Heart left ventricle (tissue), 16 donors: ENCODE measurements at regions not wholly inside any gene's neighbourhood (a gene's known extent, or its start where the extent isn't known, plus 50 kb on each side); places are given as distances from the start of the nearest gene placed in this dataset.
A peak's percentile ranks its signal among the peaks of the same experiment; 100 is the strongest.

ENCODE experiments used
- ATAC-seq, 4 donors: fragments of 200-7000 bp; cut with Tn5 transposase; one replicate each; pipeline ENCODE4 v1.9.1; 2020 to 2022; ENCODE audit warnings: moderate library complexity in 4 of 4, mild to moderate bottlenecking in 3 of 4, moderate number of reproducible peaks in 1 of 4
- DNase-seq, 5 donors: peaks; one replicate each; pipeline ENCODE4 v3.0.0-alpha.2; 2020
- H3K27ac ChIP-seq, 12 donors: fragments of 200-600 bp; sonication (generic) in 4 of 12; one replicate each; pipeline versions ENCODE4 v1.5.0 to v1.8.0; 2016 to 2022; ENCODE audit warnings: mild to moderate bottlenecking in 2 of 12
- H3K27me3 ChIP-seq, 9 donors: fragments of 200-600 bp; sonication (generic) in 2 of 9; one replicate each; pipeline versions ENCODE4 v1.5.1 to v1.8.0; 2016 to 2022; ENCODE audit warnings: mild to moderate bottlenecking in 3 of 9
- H3K36me3 ChIP-seq, 9 donors: fragments of 200-600 bp; sonication (generic) in 2 of 9; one replicate each; pipeline versions ENCODE4 v1.5.0 to v1.8.0; 2018 to 2022; ENCODE audit warnings: mild to moderate bottlenecking in 2 of 9
- H3K4me1 ChIP-seq, 12 donors: fragments of 200-600 bp; sonication (generic) in 4 of 12; one replicate each; pipeline versions ENCODE4 v1.5.0 to v1.8.0; 2016 to 2022; ENCODE audit warnings: mild to moderate bottlenecking in 3 of 12
- H3K4me3 ChIP-seq, 12 donors: fragments of 200-600 bp; sonication (generic) in 4 of 12; one replicate each; pipeline versions ENCODE4 v1.5.0 to v1.8.0; 2017 to 2022; ENCODE audit warnings: mild to moderate bottlenecking in 9 of 12, moderate library complexity in 4 of 12
- H3K9me3 ChIP-seq, 12 donors: fragments of 200-600 bp; sonication (generic) in 4 of 12; one replicate each; pipeline versions ENCODE4 v1.5.0 to v1.8.0; 2016 to 2022; ENCODE audit warnings: mild to moderate bottlenecking in 1 of 12
- POLR2A ChIP-seq, 2 donors: fragments of 450-650 bp; IDR thresholded peaks; one replicate each; pipeline ENCODE4 v1.6.1; 2017; ENCODE audit warnings: antibody characterized with exemption in 2 of 2, mild to moderate bottlenecking in 2 of 2, moderate library complexity in 2 of 2
- WGBS, 4 donors: extraction: QIAGEN DNeasy Blood & Tissue Kit in 2 of 4; methylation state at CpG; one replicate each; pipeline versions ENCODE4 v1.1.5 to v1.1.7; 2013 to 2018; 5-methylcytosine and 5-hydroxymethylcytosine counted together
- intact Hi-C, 10 donors: fragments of 100-400 bp; cut with DNase I; formaldehyde crosslinking; loops; one replicate each; pipeline versions ENCODE4 v1.11.1 to v1.14.2; 2022
- TF ChIP-seq, protein P1 (sequence below), 12 donors: fragments of 200-600 bp; sonication (generic) in 4 of 12; IDR thresholded peaks; one replicate each; pipeline versions ENCODE4 v1.5.0 to v1.8.0; 2018 to 2022; ENCODE audit warnings: antibody characterized with exemption in 12 of 12, mild to moderate bottlenecking in 5 of 12
- donor health status: ischemic (EF 13 %, LVEDD 7.1; RV severe dilation, severe dysfunction).
- donor health status: healthy with polysubstance abuse.
- donor health status: DM: no; HTN: yes; CAD: no.
- donor health status: DM: no; HTN: no; CAD: no.
- donor health status: ischemic (EF 25% LVEDD 6.9; RV normal size, moderate dysfunction).
- donor health status: ischemic (EF 25% LVEDD 5.7; RV mildly dilated, moderate dysfunction).
- donor health status: healthy.
- donor health status: DM: yes; HTN: yes; CAD: no.
- donor health status: ischemic (EF 35%, LVEDD 5.7; RV mildly dilated, moderate dysfunction).
- donor health status: nonischemic (EF 11% LVEDD 7.7; RV severe dilation, severe dysfunction).
- donor health status: DM: yes; HTN: yes; CAD: no.
- donor health status: PGD.
- donor health status: ischemic (EF 29% LVEDD 5.4; RV normal size, mild dysfunction).
- donor health status: nonischemic (EF 23%, LVEDD 6.1; RV moderate dilation, normal function).

GRCh38 chr15:29526802-29527201, 257.2 kb upstream of the NSMCE3 start:
- DNase-seq: no peak
- intact Hi-C loops: no loop called here
- TF ChIP-seq POLR2A (IDR thresholded peaks at IDR 0.05): no peak
- TF ChIP-seq, protein P1, sequence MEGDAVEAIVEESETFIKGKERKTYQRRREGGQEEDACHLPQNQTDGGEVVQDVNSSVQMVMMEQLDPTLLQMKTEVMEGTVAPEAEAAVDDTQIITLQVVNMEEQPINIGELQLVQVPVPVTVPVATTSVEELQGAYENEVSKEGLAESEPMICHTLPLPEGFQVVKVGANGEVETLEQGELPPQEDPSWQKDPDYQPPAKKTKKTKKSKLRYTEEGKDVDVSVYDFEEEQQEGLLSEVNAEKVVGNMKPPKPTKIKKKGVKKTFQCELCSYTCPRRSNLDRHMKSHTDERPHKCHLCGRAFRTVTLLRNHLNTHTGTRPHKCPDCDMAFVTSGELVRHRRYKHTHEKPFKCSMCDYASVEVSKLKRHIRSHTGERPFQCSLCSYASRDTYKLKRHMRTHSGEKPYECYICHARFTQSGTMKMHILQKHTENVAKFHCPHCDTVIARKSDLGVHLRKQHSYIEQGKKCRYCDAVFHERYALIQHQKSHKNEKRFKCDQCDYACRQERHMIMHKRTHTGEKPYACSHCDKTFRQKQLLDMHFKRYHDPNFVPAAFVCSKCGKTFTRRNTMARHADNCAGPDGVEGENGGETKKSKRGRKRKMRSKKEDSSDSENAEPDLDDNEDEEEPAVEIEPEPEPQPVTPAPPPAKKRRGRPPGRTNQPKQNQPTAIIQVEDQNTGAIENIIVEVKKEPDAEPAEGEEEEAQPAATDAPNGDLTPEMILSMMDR (IDR thresholded peaks at IDR 0.05): no peak
- whole genome bisulfite sequencing, 4 donors: 62 to 71% (median 64%) methylated on average over 5 of the region's 5 CpGs
- Histone ChIP-seq H3K9me3 (no peaks in the 10 kb centered on the region), H3K36me3 (no peaks in the 10 kb centered on the region), H3K27ac (no peak overlapping the region), H3K27me3 (no peaks in the 10 kb centered on the region), H3K4me3 (no peak overlapping the region), H3K4me1 (no peaks in the 10 kb centered on the region)
- ATAC-seq: no peak

- no peak for TF ChIP-seq POLR2A (IDR thresholded peaks at IDR 0.05)
- TF ChIP-seq, protein P1 (IDR thresholded peaks at IDR 0.05): no peak
- no peak for DNase-seq
- Histone ChIP-seq H3K36me3 (no peaks in the 10 kb centered on the region), H3K4me3 (no peak overlapping the region), H3K27ac (no peak overlapping the region), H3K9me3 (peaks cover 0 to 11% (median 0%) of the 10 kb centered on the region in 12 donors), H3K4me1 (no peaks in the 10 kb centered on the region), H3K27me3 (no peaks in the 10 kb centered on the region)
- 63 to 74% (median 68%) methylated on average over 7 of the region's 7 CpGs for WGBS, 4 donors
- intact Hi-C loops: no loop called here
- ATAC-seq: no peak
These were observed 253.0 kb upstream of the NSMCE3 start for GRCh38 chr15:29522373-29523276.

DNA sequence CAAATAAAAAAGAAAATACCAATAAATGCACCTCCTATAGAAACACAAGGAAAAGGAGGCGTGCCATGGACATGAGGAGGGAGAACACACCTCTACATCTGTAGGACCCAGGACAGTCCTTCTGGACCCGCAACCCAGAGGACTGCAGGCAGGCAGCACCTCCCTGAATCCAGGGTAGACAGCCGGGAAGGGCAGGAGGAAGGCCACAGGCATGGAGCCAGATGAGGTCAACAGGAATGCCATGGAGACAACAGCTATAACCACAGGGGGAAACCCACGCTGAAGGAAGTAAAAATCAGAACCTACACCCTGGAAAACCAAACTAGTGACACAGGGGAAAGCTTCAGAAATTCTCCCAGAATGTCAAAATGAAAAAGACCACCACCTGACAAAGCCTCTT, 248.8 kb upstream of the NSMCE3 start:
- peak in 3 of 5 donors; percentile 25 to 29 (median 29) for DNase-seq
- ATAC-seq: peak in 1 of 4 donors; percentile 67
- H3K36me3 ChIP-seq: no peaks in the 10 kb centered on the region
- H3K27ac ChIP-seq: no peak overlapping the region
- TF ChIP-seq, protein P1 (IDR thresholded peaks at IDR 0.05): no peak
- TF ChIP-seq POLR2A (IDR thresholded peaks at IDR 0.05): no peak
- peaks cover 0 to 11% (median 0%) of the 10 kb centered on the region in 12 donors for H3K9me3 ChIP-seq
- no peaks in the 10 kb centered on the region for H3K4me1 ChIP-seq
- no peak overlapping the region for H3K4me3 ChIP-seq
- intact Hi-C loops: no loop called here
- WGBS, 4 donors: 53 to 67% (median 58%) methylated on average over 4 of the region's 4 CpGs
- H3K27me3 ChIP-seq: no peaks in the 10 kb centered on the region

DNA sequence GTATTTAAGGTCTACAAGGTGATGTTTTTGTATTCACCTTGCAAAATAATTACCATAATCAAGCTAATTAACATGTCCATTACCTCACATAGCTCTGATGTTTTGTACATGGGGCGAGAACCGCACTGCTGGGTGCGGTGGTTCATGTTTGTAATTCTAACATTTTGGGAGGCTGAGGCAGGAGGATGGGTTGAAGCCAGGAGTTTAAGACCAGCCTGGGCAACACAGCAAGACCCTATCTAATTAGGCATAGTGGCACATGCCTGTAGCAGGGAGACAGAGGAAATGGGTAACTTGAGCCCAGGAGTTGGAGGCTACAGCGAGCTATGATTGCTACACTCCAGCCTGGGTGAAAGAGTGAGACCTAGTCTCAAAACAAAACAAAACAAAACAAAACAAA, 248.2 kb upstream of the NSMCE3 start:
- Histone ChIP-seq H3K4me3 (no peak overlapping the region), H3K27ac (no peak overlapping the region), H3K27me3 (no peaks in the 10 kb centered on the region), H3K4me1 (no peaks in the 10 kb centered on the region), H3K36me3 (no peaks in the 10 kb centered on the region), H3K9me3 (peaks cover 0 to 11% (median 0%) of the 10 kb centered on the region in 12 donors)
- DNase-seq (no peak), ATAC-seq (no peak)
- no peak for TF ChIP-seq POLR2A (IDR thresholded peaks at IDR 0.05)
- TF ChIP-seq, protein P1 (IDR thresholded peaks at IDR 0.05): no peak
- WGBS, 4 donors: 93 to 96% (median 94%) methylated on average over 4 of the region's 4 CpGs
- intact Hi-C loops: no loop called here
